WTC11 (cell line): ENCODE measurements at regions not wholly inside any gene's neighbourhood (a gene's known extent, or its start where the extent isn't known, plus 50 kb on each side); places are given as distances from the start of the nearest gene placed in this dataset.

ENCODE experiments used
- ATAC-seq: fragments of 200-7000 bp; cut with Tn5 transposase; 2 replicates; pipeline ENCODE4 v1.10.0; 2021; ENCODE audit warnings: mild to moderate bottlenecking, moderate library complexity
- CTCF ChIA-PET: fragments of 300-600 bp; sonication (Branson Sonifier 250); formaldehyde crosslinking; loops from one replicate; lab custom pipeline; 2021; ENCODE audit warnings: antibody characterized with exemption; lab: Charles Lee
- POLR2A ChIA-PET: fragments of 350-600 bp; sonication (Branson Sonifier 250); formaldehyde crosslinking; loops from one replicate; lab custom pipeline; 2021; ENCODE audit warnings: antibody characterized with exemption; lab: Charles Lee
- DNase-seq: peaks from one replicate; pipeline ENCODE4 v3.0.0; 2021; ENCODE audit warnings: low spot score
- H3K27ac Mint-ChIP-seq: 2 replicates; pipeline ENCODE4 v1.8.0; 2021; ENCODE audit warnings: mixed read lengths
- H3K27me3 Mint-ChIP-seq: 2 replicates; pipeline ENCODE4 v1.8.0; 2021; ENCODE audit warnings: low read depth, mild to moderate bottlenecking, moderate library complexity, mixed read lengths
- H3K36me3 Mint-ChIP-seq: 2 replicates; pipeline ENCODE4 v1.8.0; 2021; ENCODE audit warnings: mixed read lengths
- H3K4me1 Mint-ChIP-seq: 2 replicates; pipeline ENCODE4 v1.8.0; 2022; ENCODE audit warnings: mixed read lengths
- H3K4me3 Mint-ChIP-seq: 2 replicates; pipeline ENCODE4 v1.8.0; 2021; ENCODE audit warnings: mild to moderate bottlenecking, moderate library complexity, mixed read lengths
- H3K9me3 Mint-ChIP-seq: 2 replicates; pipeline ENCODE4 v1.8.0; 2021; ENCODE audit warnings: mixed read lengths
- ATF2 ChIP-seq: sonication (generic); formaldehyde crosslinking; IDR thresholded peaks from 2 replicates; pipeline ENCODE4 v1.8.1; 2022; ENCODE audit warnings: low read depth, missing genetic modification reagents, borderline replicate concordance
- FOXP1 ChIP-seq: sonication (generic); formaldehyde crosslinking; IDR thresholded peaks from 2 replicates; pipeline ENCODE4 v1.8.0; 2022; ENCODE audit warnings: missing genetic modification reagents, mild to moderate bottlenecking, moderate library complexity, borderline replicate concordance
- GTF2I ChIP-seq: fragments of 250-450 bp; sonication (Bioruptor Pico); conservative IDR thresholded peaks from 2 replicates; pipeline ENCODE4 v1.4.0; 2021; ENCODE audit warnings: mild to moderate bottlenecking
- JAZF1 ChIP-seq: fragments of 250-450 bp; sonication (Bioruptor Pico); IDR thresholded peaks from 2 replicates; pipeline ENCODE4 v1.9.0; 2021; ENCODE audit warnings: moderate library complexity, mild to moderate bottlenecking, inconsistent platforms
- KAT7 ChIP-seq: sonication (generic); formaldehyde crosslinking; IDR thresholded peaks from 2 replicates; pipeline ENCODE4 v1.8.1; 2023; ENCODE audit warnings: missing genetic modification reagents, mild to moderate bottlenecking, borderline replicate concordance
- RELA ChIP-seq: sonication (generic); formaldehyde crosslinking; IDR thresholded peaks from 2 replicates; pipeline ENCODE4 v1.8.1; 2022; ENCODE audit warnings: missing genetic modification reagents, mild to moderate bottlenecking, borderline replicate concordance
- RORB ChIP-seq: fragments of 250-450 bp; sonication (Bioruptor Pico); IDR thresholded peaks from 2 replicates; pipeline ENCODE4 v1.9.0; 2021; ENCODE audit warnings: mild to moderate bottlenecking
- TEAD1 ChIP-seq: sonication (generic); formaldehyde crosslinking; IDR thresholded peaks from 2 replicates; pipeline ENCODE4 v1.8.0; 2022; ENCODE audit warnings: mild to moderate bottlenecking, missing genetic modification reagents
- USF1 ChIP-seq: sonication (generic); formaldehyde crosslinking; IDR thresholded peaks from 2 replicates; pipeline ENCODE4 v1.8.0; 2022; ENCODE audit warnings: mild to moderate bottlenecking, missing genetic modification reagents
- USF2 ChIP-seq: sonication (generic); formaldehyde crosslinking; IDR thresholded peaks from 2 replicates; pipeline ENCODE4 v1.8.1; 2023; ENCODE audit warnings: mild to moderate bottlenecking, missing genetic modification reagents, moderate library complexity
- ZNF263 ChIP-seq: sonication (generic); formaldehyde crosslinking; IDR thresholded peaks from 2 replicates; pipeline ENCODE4 v1.8.1; 2022; ENCODE audit warnings: low read depth, mild to moderate bottlenecking, moderate library complexity, missing genetic modification reagents
- ZNF281 ChIP-seq: sonication (generic); formaldehyde crosslinking; IDR thresholded peaks from 2 replicates; pipeline ENCODE4 v1.8.0; 2023; ENCODE audit warnings: mild to moderate bottlenecking, missing genetic modification reagents
- ZNF317 ChIP-seq: sonication (generic); formaldehyde crosslinking; IDR thresholded peaks from 2 replicates; pipeline ENCODE4 v1.8.1; 2023; ENCODE audit warnings: low read depth, mild to moderate bottlenecking, moderate library complexity, missing genetic modification reagents, borderline replicate concordance
- ZNF423 ChIP-seq: fragments of 250-450 bp; sonication (Bioruptor Pico); IDR thresholded peaks from 2 replicates; pipeline ENCODE4 v2.1.2; 2022; ENCODE audit warnings: mild to moderate bottlenecking, moderate library complexity
- ZNF671 ChIP-seq: fragments of 250-450 bp; sonication (Bioruptor Pico); IDR thresholded peaks from 2 replicates; pipeline ENCODE4 v1.8.0; 2021; ENCODE audit warnings: mild to moderate bottlenecking
- TF ChIP-seq, protein P1 (sequence below): fragments of 250-450 bp; sonication (Bioruptor Pico); IDR thresholded peaks from 2 replicates; pipeline ENCODE4 v1.9.0; 2021; ENCODE audit warnings: moderate library complexity, mild to moderate bottlenecking, inconsistent platforms, borderline replicate concordance
- TF ChIP-seq, protein P2 (sequence below): fragments of 250-450 bp; sonication (Bioruptor Pico); IDR thresholded peaks from 2 replicates; pipeline ENCODE4 v1.9.0; 2021; ENCODE audit warnings: mild to moderate bottlenecking
- TF ChIP-seq, protein P3 (sequence below): sonication (generic); formaldehyde crosslinking; IDR thresholded peaks from 2 replicates; pipeline ENCODE4 v1.8.1; 2023; ENCODE audit warnings: mild to moderate bottlenecking, moderate library complexity, missing genetic modification reagents
- TF ChIP-seq, protein P4 (sequence below): fragments of 250-450 bp; sonication (Bioruptor Pico); IDR thresholded peaks from 2 replicates; pipeline ENCODE4 v1.8.0; 2021; ENCODE audit warnings: mild to moderate bottlenecking

- ChIA-PET CTCF (no interaction called here), POLR2A (no interaction called here)
- H3K4me3 Mint-ChIP-seq = no peak overlapping the region
- H3K36me3 Mint-ChIP-seq = no peaks in the 10 kb centered on the region
- ATAC-seq = no peak
- H3K4me1 Mint-ChIP-seq = no peaks in the 10 kb centered on the region
- no peaks in the 10 kb centered on the region for H3K9me3 Mint-ChIP-seq
- DNase-seq = no peak
- no peaks in the 10 kb centered on the region for H3K27me3 Mint-ChIP-seq
- TF ChIP-seq FOXP1 (no peak), ZNF263 (CRISPR knock-in tag) (no peak), ZNF423 (no peak), ZNF317 (CRISPR knock-in tag) (no peak), ATF2 (CRISPR knock-in tag) (no peak), TEAD1 (CRISPR knock-in tag) (no peak)
- TF ChIP-seq, protein P1, sequence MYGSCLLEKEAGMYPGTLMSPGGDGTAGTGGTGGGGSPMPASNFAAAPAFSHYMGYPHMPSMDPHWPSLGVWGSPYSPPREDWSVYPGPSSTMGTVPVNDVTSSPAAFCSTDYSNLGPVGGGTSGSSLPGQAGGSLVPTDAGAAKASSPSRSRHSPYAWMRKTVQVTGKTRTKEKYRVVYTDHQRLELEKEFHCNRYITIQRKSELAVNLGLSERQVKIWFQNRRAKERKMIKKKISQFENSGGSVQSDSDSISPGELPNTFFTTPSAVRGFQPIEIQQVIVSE (CRISPR knock-in tag) = no peak
- no peak overlapping the region for H3K27ac Mint-ChIP-seq
Observed at GRCh38 chrX:121823406-121823805, 776.0 kb downstream of the GLUD2 start.

DNA sequence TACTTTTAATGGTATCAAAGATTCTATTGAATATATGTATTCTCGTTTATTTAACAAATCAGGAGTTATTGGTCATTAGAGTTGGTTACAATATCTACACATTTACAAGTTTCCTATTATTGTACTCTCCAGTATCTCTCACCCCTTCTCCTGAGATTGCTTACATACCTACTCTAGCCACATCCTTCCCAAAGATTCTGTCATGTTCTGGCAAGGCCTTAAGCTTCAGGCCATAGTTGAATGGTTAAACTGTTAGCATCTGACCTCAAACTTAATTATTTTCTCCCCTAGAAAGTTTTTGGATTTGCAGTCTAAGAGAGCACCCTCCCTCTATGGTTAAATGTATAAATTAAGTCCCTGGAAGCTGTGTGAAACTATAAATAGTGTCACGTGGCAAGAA, 784.2 kb downstream of the GLUD2 start:
- TF ChIP-seq, protein P2, sequence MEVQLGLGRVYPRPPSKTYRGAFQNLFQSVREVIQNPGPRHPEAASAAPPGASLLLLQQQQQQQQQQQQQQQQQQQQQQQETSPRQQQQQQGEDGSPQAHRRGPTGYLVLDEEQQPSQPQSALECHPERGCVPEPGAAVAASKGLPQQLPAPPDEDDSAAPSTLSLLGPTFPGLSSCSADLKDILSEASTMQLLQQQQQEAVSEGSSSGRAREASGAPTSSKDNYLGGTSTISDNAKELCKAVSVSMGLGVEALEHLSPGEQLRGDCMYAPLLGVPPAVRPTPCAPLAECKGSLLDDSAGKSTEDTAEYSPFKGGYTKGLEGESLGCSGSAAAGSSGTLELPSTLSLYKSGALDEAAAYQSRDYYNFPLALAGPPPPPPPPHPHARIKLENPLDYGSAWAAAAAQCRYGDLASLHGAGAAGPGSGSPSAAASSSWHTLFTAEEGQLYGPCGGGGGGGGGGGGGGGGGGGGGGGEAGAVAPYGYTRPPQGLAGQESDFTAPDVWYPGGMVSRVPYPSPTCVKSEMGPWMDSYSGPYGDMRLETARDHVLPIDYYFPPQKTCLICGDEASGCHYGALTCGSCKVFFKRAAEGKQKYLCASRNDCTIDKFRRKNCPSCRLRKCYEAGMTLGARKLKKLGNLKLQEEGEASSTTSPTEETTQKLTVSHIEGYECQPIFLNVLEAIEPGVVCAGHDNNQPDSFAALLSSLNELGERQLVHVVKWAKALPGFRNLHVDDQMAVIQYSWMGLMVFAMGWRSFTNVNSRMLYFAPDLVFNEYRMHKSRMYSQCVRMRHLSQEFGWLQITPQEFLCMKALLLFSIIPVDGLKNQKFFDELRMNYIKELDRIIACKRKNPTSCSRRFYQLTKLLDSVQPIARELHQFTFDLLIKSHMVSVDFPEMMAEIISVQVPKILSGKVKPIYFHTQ = no peak
- TF ChIP-seq KAT7 (CRISPR knock-in tag) (no peak), ZNF671 (CRISPR knock-in tag) (no peak)
- Mint-ChIP-seq H3K27me3 (no peaks in the 10 kb centered on the region), H3K9me3 (peaks cover 6% of the 10 kb centered on the region), H3K27ac (no peak overlapping the region), H3K4me3 (no peak overlapping the region), H3K36me3 (no peaks in the 10 kb centered on the region), H3K4me1 (no peaks in the 10 kb centered on the region)
- CTCF ChIA-PET = no interaction called here
- DNase-seq (no peak), ATAC-seq (no peak)
- POLR2A ChIA-PET = no interaction called here

- TF ChIP-seq GTF2I (CRISPR knock-in tag) (no peak), ZNF281 (no peak), USF2 (CRISPR knock-in tag) (no peak), USF1 (no peak), RORB (no peak), JAZF1 (CRISPR knock-in tag) (no peak), RELA (CRISPR knock-in tag) (no peak)
- TF ChIP-seq, protein P3, sequence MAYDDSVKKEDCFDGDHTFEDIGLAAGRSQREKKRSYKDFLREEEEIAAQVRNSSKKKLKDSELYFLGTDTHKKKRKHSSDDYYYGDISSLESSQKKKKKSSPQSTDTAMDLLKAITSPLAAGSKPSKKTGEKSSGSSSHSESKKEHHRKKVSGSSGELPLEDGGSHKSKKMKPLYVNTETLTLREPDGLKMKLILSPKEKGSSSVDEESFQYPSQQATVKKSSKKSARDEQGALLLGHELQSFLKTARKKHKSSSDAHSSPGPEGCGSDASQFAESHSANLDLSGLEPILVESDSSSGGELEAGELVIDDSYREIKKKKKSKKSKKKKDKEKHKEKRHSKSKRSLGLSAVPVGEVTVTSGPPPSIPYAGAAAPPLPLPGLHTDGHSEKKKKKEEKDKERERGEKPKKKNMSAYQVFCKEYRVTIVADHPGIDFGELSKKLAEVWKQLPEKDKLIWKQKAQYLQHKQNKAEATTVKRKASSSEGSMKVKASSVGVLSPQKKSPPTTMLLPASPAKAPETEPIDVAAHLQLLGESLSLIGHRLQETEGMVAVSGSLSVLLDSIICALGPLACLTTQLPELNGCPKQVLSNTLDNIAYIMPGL (CRISPR knock-in tag) = no peak
- TF ChIP-seq, protein P4, sequence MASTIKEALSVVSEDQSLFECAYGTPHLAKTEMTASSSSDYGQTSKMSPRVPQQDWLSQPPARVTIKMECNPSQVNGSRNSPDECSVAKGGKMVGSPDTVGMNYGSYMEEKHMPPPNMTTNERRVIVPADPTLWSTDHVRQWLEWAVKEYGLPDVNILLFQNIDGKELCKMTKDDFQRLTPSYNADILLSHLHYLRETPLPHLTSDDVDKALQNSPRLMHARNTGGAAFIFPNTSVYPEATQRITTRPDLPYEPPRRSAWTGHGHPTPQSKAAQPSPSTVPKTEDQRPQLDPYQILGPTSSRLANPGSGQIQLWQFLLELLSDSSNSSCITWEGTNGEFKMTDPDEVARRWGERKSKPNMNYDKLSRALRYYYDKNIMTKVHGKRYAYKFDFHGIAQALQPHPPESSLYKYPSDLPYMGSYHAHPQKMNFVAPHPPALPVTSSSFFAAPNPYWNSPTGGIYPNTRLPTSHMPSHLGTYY (CRISPR knock-in tag) = no peak
- H3K4me3 Mint-ChIP-seq = no peak overlapping the region
Observed at GRCh38 chrX:121832446-121832845, 785.0 kb downstream of the GLUD2 start.

More at GRCh38 chrX:121832446-121832845, 785.0 kb downstream of the GLUD2 start:
- Mint-ChIP-seq H3K27ac (no peak overlapping the region), H3K27me3 (no peaks in the 10 kb centered on the region), H3K4me1 (no peaks in the 10 kb centered on the region), H3K9me3 (peaks cover 6% of the 10 kb centered on the region), H3K36me3 (no peaks in the 10 kb centered on the region)
- CTCF ChIA-PET = no interaction called here
- POLR2A ChIA-PET = no interaction called here
- no peak for ATAC-seq
- no peak for DNase-seq
